ENCODE measurements at regions not wholly inside any gene's neighbourhood (a gene's known extent, or its start where the extent isn't known, plus 50 kb on each side); places are given as distances from the start of the nearest gene placed in this dataset.

- Histone ChIP-seq H3K4me3 (ENCODE audit: low read length) (no peak overlapping the region), H3K27ac (ENCODE audit: low read depth, low read length) (no peak overlapping the region), H3K27me3 (ENCODE audit: control insufficient read depth, insufficient read depth, low read length) (no peaks in the 10 kb centered on the region), H3K36me3 (ENCODE audit: control insufficient read depth, insufficient read depth, low read length) (no peaks in the 10 kb centered on the region), H3K4me1 (ENCODE audit: control insufficient read depth, insufficient read depth, low read length) (no peaks in the 10 kb centered on the region), H3K9ac (ENCODE audit: low read length) (no peak overlapping the region)
Measured at GRCh38 chr5:167458412-167458811, 833.0 kb upstream of the WWC1 start.

DNA sequence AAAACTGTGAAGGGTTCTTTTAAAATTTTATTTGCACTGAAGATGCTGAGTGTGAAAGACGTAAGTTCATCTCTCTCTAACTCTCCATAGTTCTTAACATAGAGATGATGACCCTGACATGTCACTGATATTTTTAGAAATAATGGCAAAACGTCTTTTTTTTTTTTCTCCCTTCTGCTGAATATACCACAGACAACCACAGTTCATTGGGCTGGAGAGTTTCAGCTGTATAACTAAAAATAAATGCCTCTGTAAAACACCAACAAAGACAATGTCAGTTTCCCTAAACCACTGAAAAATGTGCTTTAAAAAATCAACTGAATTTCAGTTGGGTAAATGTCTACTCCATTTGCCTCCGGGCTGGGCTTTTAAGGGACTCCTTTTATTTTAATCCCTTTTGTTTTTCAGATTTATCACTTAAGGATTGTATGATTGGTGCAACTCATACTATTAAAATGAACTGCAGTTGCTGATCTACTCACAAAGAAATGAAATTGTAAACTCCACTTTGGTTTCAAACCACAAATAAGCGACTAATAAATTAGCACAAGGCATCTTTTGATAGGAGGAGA is 830.9 kb upstream of the WWC1 start:
- Histone ChIP-seq H3K27ac (ENCODE audit: low read depth, low read length) (no peak overlapping the region), H3K4me1 (ENCODE audit: control insufficient read depth, insufficient read depth, low read length) (no peaks in the 10 kb centered on the region), H3K9ac (ENCODE audit: low read length) (no peak overlapping the region), H3K27me3 (ENCODE audit: control insufficient read depth, insufficient read depth, low read length) (no peaks in the 10 kb centered on the region), H3K4me3 (ENCODE audit: low read length) (no peak overlapping the region), H3K36me3 (ENCODE audit: control insufficient read depth, insufficient read depth, low read length) (no peaks in the 10 kb centered on the region)

DNA sequence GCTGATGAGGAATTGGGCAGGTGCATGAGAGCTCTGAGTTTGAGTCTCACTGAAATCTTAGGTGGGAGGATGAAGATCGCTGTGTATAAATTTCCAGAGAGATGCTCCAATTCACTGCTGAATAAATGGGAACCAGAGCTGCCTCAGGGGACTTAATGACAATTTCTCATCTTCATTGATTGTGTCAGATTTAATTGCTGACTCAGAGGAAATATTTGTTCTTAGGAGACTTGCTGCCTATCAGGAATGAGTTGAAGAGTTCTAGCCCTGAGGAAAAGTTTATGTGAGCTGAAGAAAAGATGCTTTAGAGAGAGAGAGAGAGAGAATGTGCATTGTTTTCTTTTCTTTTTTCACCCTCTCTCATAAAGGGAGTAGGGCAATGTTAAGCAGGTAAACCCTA is 827.5 kb upstream of the WWC1 start:
- Histone ChIP-seq H3K4me1 (ENCODE audit: control insufficient read depth, insufficient read depth, low read length) (no peaks in the 10 kb centered on the region), H3K27me3 (ENCODE audit: control insufficient read depth, insufficient read depth, low read length) (no peaks in the 10 kb centered on the region), H3K27ac (ENCODE audit: low read depth, low read length) (no peak overlapping the region), H3K9ac (ENCODE audit: low read length) (no peak overlapping the region), H3K36me3 (ENCODE audit: control insufficient read depth, insufficient read depth, low read length) (no peaks in the 10 kb centered on the region), H3K4me3 (ENCODE audit: low read length) (no peak overlapping the region)

GRCh38 chr5:167466992-167467391 is 824.5 kb upstream of the WWC1 start:
- Histone ChIP-seq H3K27me3 (ENCODE audit: control insufficient read depth, insufficient read depth, low read length) (no peaks in the 10 kb centered on the region), H3K36me3 (ENCODE audit: control insufficient read depth, insufficient read depth, low read length) (no peaks in the 10 kb centered on the region), H3K27ac (ENCODE audit: low read depth, low read length) (no peak overlapping the region), H3K4me1 (ENCODE audit: control insufficient read depth, insufficient read depth, low read length) (no peaks in the 10 kb centered on the region), H3K9ac (ENCODE audit: low read length) (no peak overlapping the region), H3K4me3 (ENCODE audit: low read length) (no peak overlapping the region)

DNA sequence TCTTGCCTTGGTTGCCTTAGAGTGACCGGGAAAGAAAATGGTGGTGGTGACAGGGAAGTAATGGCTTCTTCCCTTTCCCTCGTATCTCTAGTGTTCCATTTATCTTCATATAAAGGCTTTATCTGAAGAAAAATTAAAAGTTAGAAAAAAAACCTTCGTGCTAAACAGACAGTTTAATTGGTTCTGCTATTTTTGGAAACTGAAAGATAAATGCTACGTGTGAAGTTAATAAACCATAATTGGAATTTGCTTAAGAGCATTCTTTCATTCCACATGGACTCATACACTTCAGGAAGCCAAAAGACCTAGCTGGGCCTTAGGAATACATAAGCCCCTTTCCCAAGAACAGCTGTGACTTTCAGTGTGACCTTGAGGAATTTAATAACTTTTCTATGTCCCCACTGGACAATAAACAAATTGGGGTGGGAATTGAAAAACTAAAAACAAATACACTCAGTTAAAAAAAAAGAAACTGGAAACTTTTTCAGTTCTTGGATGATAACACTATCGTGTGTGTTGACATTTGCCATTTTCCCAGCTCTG is 818.8 kb upstream of the WWC1 start:
- Histone ChIP-seq H3K36me3 (ENCODE audit: control insufficient read depth, insufficient read depth, low read length) (no peaks in the 10 kb centered on the region), H3K4me1 (ENCODE audit: control insufficient read depth, insufficient read depth, low read length) (no peaks in the 10 kb centered on the region), H3K27ac (ENCODE audit: low read depth, low read length) (no peak overlapping the region), H3K9ac (ENCODE audit: low read length) (no peak overlapping the region), H3K27me3 (ENCODE audit: control insufficient read depth, insufficient read depth, low read length) (no peaks in the 10 kb centered on the region), H3K4me3 (ENCODE audit: low read length) (no peak overlapping the region)

- Histone ChIP-seq H3K9ac (ENCODE audit: low read length) (no peak overlapping the region), H3K4me3 (ENCODE audit: low read length) (no peak overlapping the region), H3K27ac (ENCODE audit: low read depth, low read length) (no peak overlapping the region), H3K36me3 (ENCODE audit: control insufficient read depth, insufficient read depth, low read length) (no peaks in the 10 kb centered on the region), H3K27me3 (ENCODE audit: control insufficient read depth, insufficient read depth, low read length) (no peaks in the 10 kb centered on the region), H3K4me1 (ENCODE audit: control insufficient read depth, insufficient read depth, low read length) (no peaks in the 10 kb centered on the region)
Measured at GRCh38 chr5:167478188-167478587, 813.3 kb upstream of the WWC1 start.

GRCh38 chr5:167479779-167480178 is 811.7 kb upstream of the WWC1 start:
- H3K4me1 ChIP-seq (ENCODE audit: control insufficient read depth, insufficient read depth, low read length) = no peaks in the 10 kb centered on the region
- no peak overlapping the region for H3K9ac ChIP-seq (ENCODE audit: low read length)
- no peaks in the 10 kb centered on the region for H3K36me3 ChIP-seq (ENCODE audit: control insufficient read depth, insufficient read depth, low read length)
- no peaks in the 10 kb centered on the region for H3K27me3 ChIP-seq (ENCODE audit: control insufficient read depth, insufficient read depth, low read length)
- no peak overlapping the region for H3K4me3 ChIP-seq (ENCODE audit: low read length)
- no peak overlapping the region for H3K27ac ChIP-seq (ENCODE audit: low read depth, low read length)

- Histone ChIP-seq H3K27ac (ENCODE audit: low read depth, low read length) (no peak overlapping the region), H3K4me3 (ENCODE audit: low read length) (no peak overlapping the region), H3K4me1 (ENCODE audit: control insufficient read depth, insufficient read depth, low read length) (no peaks in the 10 kb centered on the region), H3K36me3 (ENCODE audit: control insufficient read depth, insufficient read depth, low read length) (no peaks in the 10 kb centered on the region), H3K27me3 (ENCODE audit: control insufficient read depth, insufficient read depth, low read length) (no peaks in the 10 kb centered on the region), H3K9ac (ENCODE audit: low read length) (no peak overlapping the region)
Measured at GRCh38 chr5:167481345-167481744, 810.1 kb upstream of the WWC1 start.

- no peak overlapping the region for H3K9ac ChIP-seq (ENCODE audit: low read length)
- no peak overlapping the region for H3K4me3 ChIP-seq (ENCODE audit: low read length)
- H3K27ac ChIP-seq (ENCODE audit: low read depth, low read length) = no peak overlapping the region
- H3K4me1 ChIP-seq (ENCODE audit: control insufficient read depth, insufficient read depth, low read length) = no peaks in the 10 kb centered on the region
- no peaks in the 10 kb centered on the region for H3K27me3 ChIP-seq (ENCODE audit: control insufficient read depth, insufficient read depth, low read length)
- H3K36me3 ChIP-seq (ENCODE audit: control insufficient read depth, insufficient read depth, low read length) = no peaks in the 10 kb centered on the region
Measured at GRCh38 chr5:167482555-167482954, 808.9 kb upstream of the WWC1 start.

DNA sequence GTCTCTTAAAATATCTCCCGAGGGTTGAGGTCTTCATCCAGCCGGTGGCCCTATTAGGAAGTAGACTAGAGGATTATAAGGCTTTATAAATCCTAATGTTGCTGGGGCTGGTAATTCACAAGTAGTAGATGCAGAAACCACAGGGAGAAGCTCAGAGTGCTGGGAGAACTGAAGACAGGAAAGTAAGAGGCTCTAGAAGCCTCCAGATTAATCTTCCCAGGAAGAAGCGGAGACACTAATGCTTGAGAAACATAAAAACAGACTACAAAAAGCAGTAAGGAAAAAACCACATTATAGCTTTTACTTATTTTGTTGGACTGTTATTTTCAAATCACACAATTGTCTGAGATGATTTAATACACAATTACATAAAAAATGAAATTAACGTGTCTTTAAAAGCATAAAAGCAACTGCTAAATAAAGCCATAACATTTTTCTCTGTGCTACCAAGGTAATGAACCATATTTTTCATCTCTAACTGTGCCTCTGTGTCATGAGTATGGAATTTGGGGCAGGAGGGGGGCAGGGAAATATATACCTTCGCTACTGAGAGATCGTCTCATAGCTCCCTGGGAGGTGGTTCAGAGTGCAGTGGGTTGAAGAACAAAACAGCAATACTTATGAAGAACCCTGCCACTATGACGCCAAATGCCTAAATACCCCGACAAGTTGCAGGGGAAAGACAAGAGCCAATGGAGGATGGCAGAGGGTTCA is 806.2 kb upstream of the WWC1 start:
- Histone ChIP-seq H3K9ac (ENCODE audit: low read length) (no peak overlapping the region), H3K4me1 (ENCODE audit: control insufficient read depth, insufficient read depth, low read length) (no peaks in the 10 kb centered on the region), H3K27me3 (ENCODE audit: control insufficient read depth, insufficient read depth, low read length) (no peaks in the 10 kb centered on the region), H3K36me3 (ENCODE audit: control insufficient read depth, insufficient read depth, low read length) (no peaks in the 10 kb centered on the region), H3K27ac (ENCODE audit: low read depth, low read length) (no peak overlapping the region), H3K4me3 (ENCODE audit: low read length) (no peak overlapping the region)

GRCh38 chr5:167488371-167488770 is 803.1 kb upstream of the WWC1 start:
- Histone ChIP-seq H3K4me3 (ENCODE audit: low read length) (no peak overlapping the region), H3K27me3 (ENCODE audit: control insufficient read depth, insufficient read depth, low read length) (no peaks in the 10 kb centered on the region), H3K4me1 (ENCODE audit: control insufficient read depth, insufficient read depth, low read length) (no peaks in the 10 kb centered on the region), H3K36me3 (ENCODE audit: control insufficient read depth, insufficient read depth, low read length) (no peaks in the 10 kb centered on the region), H3K9ac (ENCODE audit: low read length) (no peak overlapping the region), H3K27ac (ENCODE audit: low read depth, low read length) (no peak overlapping the region)

DNA sequence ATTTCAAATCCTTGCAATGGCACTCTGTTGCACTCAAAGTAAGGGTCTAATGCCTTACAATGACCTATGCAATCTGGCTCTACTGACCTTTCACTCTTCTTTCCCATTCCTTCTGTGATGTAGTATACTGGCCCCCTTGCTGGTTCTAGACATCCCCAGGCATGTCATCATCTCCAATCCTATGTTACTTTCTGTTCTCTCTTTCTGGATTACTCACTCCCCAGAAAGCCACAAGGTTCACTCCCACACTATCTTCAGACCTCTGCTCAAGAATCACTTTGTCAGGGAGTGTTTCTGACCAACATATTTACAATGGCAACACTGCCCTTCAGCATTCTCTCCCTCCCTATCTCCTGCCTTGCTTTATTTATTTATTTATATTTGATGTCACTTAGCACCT is 802.2 kb upstream of the WWC1 start:
- Histone ChIP-seq H3K36me3 (ENCODE audit: control insufficient read depth, insufficient read depth, low read length) (no peaks in the 10 kb centered on the region), H3K27ac (ENCODE audit: low read depth, low read length) (no peak overlapping the region), H3K4me3 (ENCODE audit: low read length) (no peak overlapping the region), H3K4me1 (ENCODE audit: control insufficient read depth, insufficient read depth, low read length) (no peaks in the 10 kb centered on the region), H3K27me3 (ENCODE audit: control insufficient read depth, insufficient read depth, low read length) (no peaks in the 10 kb centered on the region), H3K9ac (ENCODE audit: low read length) (no peak overlapping the region)

All from rectal smooth muscle tissue (tissue), 1 donor.